Nucleus accumbens (tissue), 56 donors: ENCODE measurements at regions not wholly inside any gene's neighbourhood (a gene's known extent, or its start where the extent isn't known, plus 50 kb on each side); places are given as distances from the start of the nearest gene placed in this dataset.

Source experiments
- DNase-seq, 56 donors: peaks; one replicate each; lab custom pipeline; 2025; lab: John Stamatoyannopoulos, UW

DNA sequence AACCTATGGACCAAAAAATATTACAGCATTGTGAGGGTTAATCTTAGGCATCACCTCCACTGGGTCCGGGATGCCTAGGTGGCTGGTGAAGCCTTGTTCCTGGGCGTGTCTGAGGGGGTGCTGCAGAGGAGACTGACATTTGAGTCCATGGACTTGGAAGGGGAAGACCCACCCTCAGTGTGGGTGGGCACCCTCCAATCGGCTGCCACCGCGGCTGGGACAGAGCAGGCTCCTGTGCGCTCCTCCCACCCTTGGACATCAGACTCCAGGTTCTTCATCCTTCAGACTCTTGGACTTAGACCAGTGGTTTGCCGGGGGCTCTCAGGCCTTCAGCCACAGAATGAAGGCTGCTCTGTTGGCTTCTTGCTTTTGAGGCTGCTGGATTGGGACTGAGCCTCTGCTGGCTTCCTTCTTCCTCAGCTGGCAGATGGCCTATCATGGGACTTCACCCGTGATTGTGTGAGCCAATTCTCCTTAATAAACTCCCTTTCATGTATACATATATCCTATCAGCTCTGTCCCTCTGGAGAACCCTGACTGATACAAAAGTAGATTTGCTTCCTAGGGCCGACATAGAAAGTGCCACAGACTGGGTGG, 113.1 kb downstream of the TTLL2 start:
- no peak for DNase-seq

DNA sequence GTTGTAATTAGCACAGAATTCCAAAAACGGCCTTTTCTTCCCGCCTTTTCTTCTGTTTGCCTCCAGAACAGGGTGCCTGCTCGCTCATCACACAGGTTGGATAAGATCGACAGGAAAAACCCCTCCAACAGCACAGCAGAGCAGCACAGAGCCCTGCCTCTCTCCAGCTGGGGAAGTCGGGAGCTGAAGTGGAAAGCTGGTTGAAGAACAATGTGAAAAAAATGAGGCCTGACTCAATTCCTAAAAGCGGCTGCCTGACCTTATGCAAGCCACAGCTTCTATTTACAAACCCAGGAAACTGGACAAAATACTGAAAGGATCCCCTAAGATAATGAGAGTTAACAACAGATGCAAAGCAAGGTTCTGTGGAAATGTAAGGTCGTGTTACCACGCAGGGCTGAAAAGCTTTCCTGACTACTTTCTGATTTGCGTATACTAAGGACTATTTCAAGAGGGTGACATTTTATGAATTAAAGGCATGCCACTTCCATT, 116.9 kb downstream of the TTLL2 start:
- peak in 3 of 56 donors; percentile 23 to 55 (median 29) for DNase-seq

GRCh38 chr6:167442245-167442644, 117.4 kb downstream of the TTLL2 start:
- peak in 2 of 56 donors; percentile 18 to 31 for DNase-seq

DNA sequence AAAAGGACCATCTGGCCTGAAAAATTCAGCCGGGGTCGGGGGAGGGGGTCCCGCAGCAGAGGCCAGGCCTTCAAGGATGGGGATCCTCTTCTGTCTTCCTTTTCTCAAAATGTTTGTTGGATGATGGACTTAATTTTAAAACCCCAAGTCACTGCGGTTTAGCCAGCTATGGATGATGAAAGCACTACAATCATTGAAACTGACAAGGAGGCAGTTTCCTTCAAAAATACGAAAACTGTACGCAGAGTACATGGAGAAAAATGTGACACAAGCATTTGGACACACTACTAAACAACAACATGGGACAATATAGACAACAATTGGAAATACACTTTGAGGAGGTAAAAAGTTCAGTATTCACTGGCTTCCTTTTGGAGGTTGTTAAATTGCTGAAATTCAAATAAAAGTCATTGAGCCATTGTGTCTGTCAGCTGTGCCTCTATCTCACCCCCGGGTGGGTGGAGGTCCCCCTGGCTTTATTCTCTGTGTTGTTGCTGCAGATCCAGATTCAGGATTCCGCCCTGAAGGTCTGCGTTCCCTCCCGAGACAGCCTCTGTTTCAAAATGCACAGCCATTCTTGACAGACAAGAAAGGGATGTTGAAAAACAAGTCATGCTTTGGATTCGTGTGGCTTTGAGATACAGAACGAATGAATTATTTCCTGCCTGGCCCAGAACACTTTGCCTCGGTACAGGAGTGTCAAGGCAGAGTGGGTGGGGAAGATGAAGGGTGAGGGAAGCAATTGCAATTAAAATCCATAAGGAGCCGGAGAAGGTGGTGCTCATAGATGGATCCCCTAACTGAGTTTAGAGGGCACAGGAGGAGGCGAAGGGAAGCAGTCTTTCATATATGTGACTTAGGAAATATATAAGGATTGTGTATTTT, 118.2 kb downstream of the TTLL2 start:
- DNase-seq, result peak in 3 of 56 donors; percentile 11 to 12 (median 12)

GRCh38 chr6:167444602-167445346, 119.9 kb downstream of the TTLL2 start:
- no peak for DNase-seq

GRCh38 chr6:167445568-167445967, 120.7 kb downstream of the TTLL2 start:
- DNase-seq, result no peak

GRCh38 chr6:167446046-167446445, 121.2 kb downstream of the TTLL2 start:
- no peak for DNase-seq

DNA sequence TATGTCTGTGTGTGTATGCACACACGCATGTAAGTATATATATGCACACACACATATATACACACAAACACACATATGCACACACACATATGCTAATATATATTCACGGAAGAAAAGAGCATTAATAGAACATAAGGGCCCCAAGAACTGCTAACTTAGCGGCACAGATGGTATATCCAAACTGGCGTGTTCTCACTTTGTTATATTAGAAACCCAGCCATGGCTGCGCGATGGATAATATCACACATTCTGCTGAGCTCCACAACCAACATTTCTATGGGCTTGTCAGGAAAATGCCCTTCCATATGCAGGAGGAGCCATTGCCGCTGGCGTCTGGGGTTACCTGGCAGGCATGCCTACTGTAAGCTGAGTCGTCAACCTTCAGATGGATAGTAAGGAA, 122.1 kb downstream of the TTLL2 start:
- DNase-seq, result no peak

GRCh38 chr6:167448378-167448777, 123.5 kb downstream of the TTLL2 start:
- DNase-seq, result no peak

GRCh38 chr6:167449094-167449861, 124.4 kb downstream of the TTLL2 start:
- DNase-seq, result no peak

GRCh38 chr6:167450626-167451025, 125.7 kb downstream of the TTLL2 start:
- no peak for DNase-seq

GRCh38 chr6:167452338-167453081, 127.6 kb downstream of the TTLL2 start:
- DNase-seq, result no peak

- no peak for DNase-seq
Observed at GRCh38 chr6:167453082-167453446, 128.2 kb downstream of the TTLL2 start.

- DNase-seq, result no peak
Observed at GRCh38 chr6:167454003-167454402, 129.1 kb downstream of the TTLL2 start.

DNA sequence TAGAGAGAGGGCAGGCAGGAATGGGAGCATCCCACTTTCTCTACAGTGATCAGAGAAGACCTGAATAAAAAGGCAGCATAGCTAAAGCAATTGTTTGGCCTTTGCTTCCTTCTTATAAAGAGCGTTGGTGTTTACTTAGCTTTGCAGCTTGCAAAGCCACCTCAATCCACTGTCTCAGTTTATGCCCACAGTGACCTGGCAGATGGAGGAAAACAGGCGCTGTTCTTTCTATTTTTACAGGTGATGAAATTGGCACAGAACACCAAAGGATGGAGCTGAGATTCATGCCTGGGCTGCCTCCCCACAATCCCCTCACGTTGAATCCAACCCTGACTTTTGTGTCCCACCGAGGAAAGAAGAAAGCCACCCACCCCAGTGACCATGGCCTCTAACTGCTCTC, 130.5 kb downstream of the TTLL2 start:
- DNase-seq, result no peak

DNA sequence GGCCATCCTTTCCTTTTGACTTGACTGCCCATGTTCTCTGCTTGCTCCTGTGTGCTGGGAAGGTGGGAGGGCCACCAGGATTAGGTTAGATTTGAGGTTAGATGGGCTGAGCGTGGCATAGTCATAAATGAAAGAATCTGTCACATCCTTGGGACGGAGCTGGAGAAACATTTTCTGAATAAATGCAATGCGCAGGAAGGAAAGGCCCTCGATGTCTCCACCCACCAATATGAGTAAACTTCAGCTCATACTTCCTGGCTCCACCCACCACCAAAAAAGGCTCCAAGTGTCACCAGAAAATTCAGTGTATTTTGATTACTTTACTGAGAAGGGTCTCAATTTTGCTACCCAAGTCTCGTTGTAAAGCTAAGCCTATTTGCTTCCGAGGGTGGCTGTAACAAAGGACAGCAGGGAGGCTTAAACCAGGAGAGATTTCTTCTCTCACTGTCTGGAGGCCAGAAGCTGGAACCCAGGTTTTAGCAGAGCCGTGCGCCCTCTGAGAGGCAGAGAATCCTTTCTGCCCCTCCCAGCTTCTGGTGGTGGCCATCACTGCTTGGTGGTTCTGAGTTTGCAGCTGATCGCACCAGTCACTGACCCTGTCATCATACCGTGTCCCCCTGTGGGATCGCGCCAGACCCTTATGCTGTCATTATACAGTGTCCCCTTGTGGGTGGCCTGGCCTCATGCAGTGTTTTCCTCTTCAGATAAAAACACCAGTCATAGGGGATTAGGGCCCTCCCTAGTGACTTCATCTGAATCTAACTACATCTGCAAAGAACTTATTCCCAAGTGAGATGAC, 137.8 kb downstream of the TTLL2 start:
- no peak for DNase-seq

GRCh38 chr6:167464177-167464576, 139.3 kb downstream of the TTLL2 start:
- DNase-seq, result no peak

DNA sequence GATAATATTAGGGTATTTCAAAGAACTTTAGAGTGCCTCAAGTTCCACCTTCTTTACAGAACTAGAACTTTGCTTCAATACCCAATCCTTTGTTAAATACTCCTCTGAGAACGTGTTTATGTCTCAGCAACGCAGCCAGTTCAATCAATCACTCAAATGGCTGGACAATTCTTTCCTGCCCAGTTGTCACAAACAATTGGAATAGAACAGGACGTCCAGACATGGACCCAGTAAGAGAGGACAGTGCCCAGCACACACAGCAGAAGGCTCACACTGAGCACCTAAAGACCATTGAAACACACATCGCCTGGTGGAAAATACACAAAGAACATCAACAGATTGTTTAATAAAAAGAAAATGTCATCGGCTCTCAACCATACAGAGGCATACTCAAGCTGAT, 140.6 kb downstream of the TTLL2 start:
- DNase-seq, result no peak

- no peak for DNase-seq
Observed at GRCh38 chr6:167467282-167467681, 142.4 kb downstream of the TTLL2 start.
